Left renal cortex interstitium (tissue), 4 donors: ENCODE measurements at regions not wholly inside any gene's neighbourhood (a gene's known extent, or its start where the extent isn't known, plus 50 kb on each side); places are given as distances from the start of the nearest gene placed in this dataset.

Experiments
- DNase-seq, 4 donors: peaks; one replicate each; pipeline ENCODE4 v3.0.0-alpha.2; 2013; ENCODE audit warnings: low read depth in 4 of 4, low spot score in 2 of 4, missing footprints in 1 of 4

- no peak for DNase-seq
Observed at GRCh38 chr4:153034681-153035080, 98.6 kb downstream of the FHDC1 start.

GRCh38 chr4:153036931-153037482, 100.9 kb downstream of the FHDC1 start:
- no peak for DNase-seq

- no peak for DNase-seq
Observed at GRCh38 chr4:153038623-153039311, 102.6 kb downstream of the FHDC1 start.

DNA sequence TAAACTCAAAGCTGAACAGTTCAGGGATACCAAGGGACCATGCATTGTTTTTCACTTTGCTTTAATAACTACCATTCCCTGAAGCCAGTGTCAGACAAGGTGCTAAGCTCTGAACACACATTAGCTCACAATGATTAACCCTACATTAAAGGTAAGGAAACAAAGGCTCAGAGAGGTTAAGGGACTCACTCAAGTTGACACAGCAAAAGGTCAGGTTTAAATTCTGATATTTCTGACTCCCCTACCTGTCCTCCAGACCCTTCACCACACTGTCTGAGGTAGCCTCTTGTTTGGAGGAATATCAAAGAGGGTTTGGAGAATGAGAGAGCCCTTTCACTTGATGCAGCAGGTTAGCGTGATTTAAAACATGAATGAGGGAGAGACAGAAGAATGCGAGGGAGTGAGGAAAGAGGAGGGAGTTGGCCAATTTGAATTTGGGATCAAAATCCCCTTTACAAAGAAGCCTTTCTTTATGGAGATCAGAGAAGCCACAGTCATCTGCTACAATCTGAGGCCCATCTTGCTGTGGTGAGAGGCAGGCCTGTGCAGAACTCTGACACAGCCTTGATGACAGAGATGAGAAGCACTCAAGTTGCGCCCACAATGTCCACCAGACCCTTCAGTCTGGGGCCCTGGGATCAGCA, 103.5 kb downstream of the FHDC1 start:
- DNase-seq, result no peak

DNA sequence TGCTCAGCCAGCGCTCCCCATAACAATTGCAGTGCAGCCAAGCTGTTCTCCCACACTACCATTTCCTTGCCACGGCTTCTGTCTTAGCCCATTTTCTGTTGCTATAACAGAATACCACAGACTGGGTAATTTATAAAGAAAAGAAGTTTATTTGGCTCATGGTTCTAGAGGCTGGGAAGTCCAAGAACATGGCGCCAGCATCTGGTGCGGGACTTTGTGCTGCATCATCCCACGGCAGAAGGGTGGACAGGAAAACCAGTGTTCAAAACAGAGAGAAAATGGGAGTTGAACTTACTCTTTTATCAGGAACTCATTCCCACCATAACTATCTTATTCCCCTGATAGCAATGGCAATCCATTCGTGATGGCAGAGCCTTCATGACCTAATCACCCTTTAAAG, 104.6 kb downstream of the FHDC1 start:
- no peak for DNase-seq

GRCh38 chr4:153044036-153044435, 107.9 kb downstream of the FHDC1 start:
- no peak for DNase-seq

DNA sequence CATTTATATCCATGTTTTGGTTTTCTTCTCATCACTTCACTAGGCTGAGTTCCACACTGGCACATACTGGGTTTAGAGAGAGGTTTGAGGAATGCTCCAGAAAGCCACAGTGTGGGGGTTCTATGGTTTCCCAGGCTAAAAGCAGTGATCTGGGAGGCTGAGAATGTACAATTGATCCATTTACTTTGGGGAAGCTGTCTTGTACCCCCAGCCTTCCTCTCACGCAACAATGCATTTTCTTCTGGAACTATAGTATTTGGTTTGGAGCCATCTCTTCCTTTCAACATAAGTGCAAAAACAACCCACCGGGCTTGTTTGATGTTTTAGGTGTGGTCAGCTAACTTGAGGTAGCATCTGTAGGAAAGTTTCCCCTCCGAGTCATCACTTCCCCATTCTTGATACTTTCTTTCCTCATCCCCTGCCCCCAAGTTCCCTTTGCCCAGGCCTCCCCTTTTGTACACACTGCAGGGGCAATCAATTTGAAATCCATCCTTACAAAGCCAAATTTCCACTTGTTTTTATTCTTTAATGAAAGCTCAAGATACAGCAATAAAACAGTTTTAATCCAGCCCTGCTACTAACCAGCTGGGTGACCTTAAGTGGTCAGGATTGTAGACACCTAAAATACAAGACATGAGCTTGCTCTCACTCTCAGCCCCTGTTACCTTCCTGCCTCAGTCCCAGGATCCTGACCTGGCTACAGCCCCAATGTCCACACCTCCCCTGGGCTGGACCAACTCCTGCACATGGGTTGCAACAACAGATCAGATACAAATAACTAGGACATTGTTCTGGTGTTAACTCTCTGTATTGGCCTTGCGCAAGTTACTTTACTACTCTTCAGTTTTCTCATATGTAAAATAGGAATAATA, 109.2 kb downstream of the FHDC1 start:
- DNase-seq, result no peak

DNA sequence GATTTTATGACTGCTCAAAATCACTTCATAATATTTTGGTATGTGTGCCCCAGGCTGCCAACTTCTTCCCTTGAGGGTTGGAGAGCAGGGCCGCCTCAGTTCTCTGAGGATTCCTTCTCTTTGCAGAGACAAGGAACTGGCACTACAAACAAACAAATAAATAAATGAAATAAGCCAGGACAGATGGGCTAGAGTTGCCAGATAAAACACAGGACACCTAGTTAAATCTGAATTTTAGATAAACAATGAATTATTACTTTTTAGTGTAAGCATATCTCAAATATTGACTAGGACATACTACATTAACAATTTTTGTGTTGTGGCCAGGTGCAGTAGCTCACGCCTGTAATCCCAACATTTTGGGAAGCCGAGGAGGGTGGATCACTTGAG, 122.5 kb downstream of the FHDC1 start:
- no peak for DNase-seq

GRCh38 chr4:153060196-153060595, 124.1 kb downstream of the FHDC1 start:
- no peak for DNase-seq

DNA sequence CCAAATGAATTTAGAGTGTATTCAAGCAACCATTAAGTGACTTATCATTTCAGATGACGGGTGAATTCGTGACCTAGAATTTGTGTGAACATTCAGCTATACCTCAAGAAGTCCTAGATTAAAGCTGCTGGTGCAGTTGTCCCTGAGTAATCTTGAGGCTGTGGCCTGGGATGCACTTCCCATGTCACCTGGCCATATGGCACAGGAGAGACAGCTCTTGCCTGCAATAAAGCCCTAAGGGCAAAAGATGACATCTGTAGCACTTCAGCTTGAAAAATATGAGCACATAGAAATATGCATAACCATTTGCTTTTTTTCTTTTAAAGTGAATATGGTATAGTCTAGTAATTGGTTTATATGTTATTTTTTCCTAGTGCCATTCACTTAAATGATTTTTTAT, 125.8 kb downstream of the FHDC1 start:
- no peak for DNase-seq

DNA sequence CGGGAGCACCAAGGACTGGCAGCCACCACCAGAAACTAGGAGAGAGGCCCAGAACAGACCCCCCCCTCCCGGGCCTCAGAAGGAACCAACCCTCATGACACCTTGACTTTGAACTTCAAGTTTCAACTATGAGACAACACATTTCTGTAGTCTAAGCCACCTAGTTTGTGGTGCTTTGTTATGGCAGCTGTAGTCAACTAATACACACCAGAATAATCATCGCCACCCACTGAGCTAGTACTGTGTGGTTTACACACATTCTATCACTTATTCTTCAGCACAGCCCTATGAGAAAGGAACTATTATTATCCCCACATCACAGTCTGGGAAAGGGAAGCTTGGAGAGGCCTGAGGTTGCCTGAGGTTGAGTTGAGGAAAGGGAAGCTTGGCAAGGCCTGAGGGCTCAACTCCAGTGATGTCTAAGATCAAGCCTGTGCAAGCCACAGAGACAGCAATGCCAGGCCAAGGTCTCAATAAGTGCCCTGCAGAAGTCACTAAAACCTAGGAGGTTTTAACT, 126.6 kb downstream of the FHDC1 start:
- DNase-seq, result no peak

DNA sequence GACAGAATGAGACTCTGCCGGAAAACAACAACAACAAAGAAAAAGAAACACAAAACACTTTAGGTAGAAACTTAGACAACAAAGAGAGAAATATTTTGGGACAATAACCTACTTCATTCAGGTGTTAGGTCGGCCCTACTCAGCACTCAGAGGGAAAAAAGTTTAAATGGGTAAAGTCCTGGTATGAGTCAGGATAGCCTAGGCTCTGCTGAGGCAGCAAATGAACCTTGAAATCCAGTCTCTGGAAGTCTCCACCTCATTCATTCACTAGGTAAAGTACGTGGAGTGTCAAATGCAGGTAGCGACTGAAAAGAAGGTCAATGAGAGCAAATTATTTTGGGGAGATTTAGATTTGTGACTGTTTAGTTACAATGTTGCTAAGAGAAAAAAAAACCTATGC, 127.4 kb downstream of the FHDC1 start:
- no peak for DNase-seq

DNA sequence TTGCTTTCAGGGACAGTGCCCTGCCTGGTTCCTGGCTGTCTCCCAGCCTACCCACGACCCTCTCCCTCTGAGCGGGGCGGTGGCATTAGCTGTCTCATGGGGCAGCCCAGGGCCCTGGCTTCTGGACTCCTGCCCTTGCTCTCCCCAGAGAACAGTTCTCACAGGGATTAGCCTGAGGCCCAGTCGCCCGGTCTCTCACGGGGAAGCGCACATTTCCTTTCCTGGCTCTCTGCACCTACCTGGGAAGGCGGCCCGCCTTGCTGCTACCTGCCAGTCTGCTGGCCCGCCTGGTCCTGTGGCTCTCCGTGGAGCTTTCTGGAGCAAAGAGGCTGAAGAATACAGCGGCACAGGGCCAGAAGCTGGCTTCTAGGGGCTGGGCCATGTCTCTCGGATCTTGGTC, 128.4 kb downstream of the FHDC1 start:
- DNase-seq, result no peak

DNA sequence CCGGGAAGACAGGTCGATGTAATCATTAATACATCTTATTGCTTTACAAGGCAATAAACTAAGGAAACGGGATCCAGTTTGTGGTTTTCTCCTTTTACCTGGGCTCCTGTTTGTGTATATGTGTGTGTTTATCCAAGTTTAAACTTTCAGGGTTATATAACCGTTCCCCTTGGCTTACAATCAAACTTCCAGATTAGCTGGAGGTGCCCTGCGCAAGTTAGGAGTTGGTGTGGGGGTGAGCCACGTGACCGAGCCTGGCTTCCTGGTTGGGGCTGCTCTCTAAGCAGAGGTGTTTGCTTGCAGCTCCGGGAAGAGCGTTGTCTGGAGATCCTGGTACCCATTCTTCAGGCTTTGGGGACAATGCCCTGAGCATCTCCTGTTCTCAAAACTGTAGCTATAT, 129.2 kb downstream of the FHDC1 start:
- DNase-seq, result no peak

- no peak for DNase-seq
Observed at GRCh38 chr4:153067376-153067775, 131.3 kb downstream of the FHDC1 start.

GRCh38 chr4:153068751-153069150, 132.6 kb downstream of the FHDC1 start:
- no peak for DNase-seq

- DNase-seq, result no peak
Observed at GRCh38 chr4:153071958-153072598, 132.2 kb upstream of the TRIM2 start.

- DNase-seq, result no peak
Observed at GRCh38 chr4:153072661-153073060, 131.6 kb upstream of the TRIM2 start.

- DNase-seq, result no peak
Observed at GRCh38 chr4:153074486-153074885, 129.8 kb upstream of the TRIM2 start.

- DNase-seq, result no peak
Observed at GRCh38 chr4:153074936-153075630, 129.2 kb upstream of the TRIM2 start.
